ENCODE measurements at regions not wholly inside any gene's neighbourhood (a gene's known extent, or its start where the extent isn't known, plus 50 kb on each side); places are given as distances from the start of the nearest gene placed in this dataset.

DNA sequence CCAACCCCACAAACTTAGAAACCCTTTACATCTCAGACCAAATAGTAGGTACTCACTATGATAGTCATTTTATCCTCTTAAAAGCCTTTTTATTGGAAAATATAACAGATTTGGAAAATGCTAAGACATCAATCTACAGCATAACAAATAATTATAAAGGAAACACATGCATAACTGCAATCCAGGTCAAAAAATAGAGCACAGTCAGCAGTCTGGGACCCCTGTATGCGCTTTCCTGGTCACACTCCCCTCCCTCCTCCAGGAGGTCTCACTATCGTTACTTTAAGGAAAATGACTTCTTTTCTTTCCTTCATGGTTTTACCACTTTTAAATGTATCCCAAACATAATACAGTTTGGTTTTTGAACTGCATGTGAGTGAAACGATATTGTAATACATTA, 90.5 kb upstream of the CCDC150 start:
- DNase-seq (ENCODE audit: extremely low read depth, low read depth): no peak
- TF ChIP-seq, protein P1, sequence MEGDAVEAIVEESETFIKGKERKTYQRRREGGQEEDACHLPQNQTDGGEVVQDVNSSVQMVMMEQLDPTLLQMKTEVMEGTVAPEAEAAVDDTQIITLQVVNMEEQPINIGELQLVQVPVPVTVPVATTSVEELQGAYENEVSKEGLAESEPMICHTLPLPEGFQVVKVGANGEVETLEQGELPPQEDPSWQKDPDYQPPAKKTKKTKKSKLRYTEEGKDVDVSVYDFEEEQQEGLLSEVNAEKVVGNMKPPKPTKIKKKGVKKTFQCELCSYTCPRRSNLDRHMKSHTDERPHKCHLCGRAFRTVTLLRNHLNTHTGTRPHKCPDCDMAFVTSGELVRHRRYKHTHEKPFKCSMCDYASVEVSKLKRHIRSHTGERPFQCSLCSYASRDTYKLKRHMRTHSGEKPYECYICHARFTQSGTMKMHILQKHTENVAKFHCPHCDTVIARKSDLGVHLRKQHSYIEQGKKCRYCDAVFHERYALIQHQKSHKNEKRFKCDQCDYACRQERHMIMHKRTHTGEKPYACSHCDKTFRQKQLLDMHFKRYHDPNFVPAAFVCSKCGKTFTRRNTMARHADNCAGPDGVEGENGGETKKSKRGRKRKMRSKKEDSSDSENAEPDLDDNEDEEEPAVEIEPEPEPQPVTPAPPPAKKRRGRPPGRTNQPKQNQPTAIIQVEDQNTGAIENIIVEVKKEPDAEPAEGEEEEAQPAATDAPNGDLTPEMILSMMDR (IDR thresholded peaks at IDR 0.05; ENCODE audit: low read depth, low read length): no peak

DNA sequence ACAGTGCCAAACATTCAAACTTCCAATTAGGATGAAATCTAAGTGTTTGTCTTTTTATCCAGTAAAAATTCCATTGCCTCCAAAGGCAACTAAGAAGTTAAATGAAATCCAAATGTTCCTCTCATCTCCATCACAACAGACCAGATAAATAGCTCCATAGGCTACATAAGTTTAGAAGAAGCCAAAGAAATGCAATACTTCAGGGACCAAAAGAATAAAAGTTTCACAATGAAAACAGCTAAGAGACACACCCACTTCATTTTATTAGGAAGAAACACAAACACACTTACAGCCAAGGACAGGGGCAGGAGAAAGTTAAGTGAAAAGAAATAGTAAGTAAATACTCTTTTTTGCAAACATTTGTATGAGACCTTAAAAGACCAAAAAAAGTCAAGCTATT, 88.5 kb upstream of the CCDC150 start:
- TF ChIP-seq, protein P1 (IDR thresholded peaks at IDR 0.05; ENCODE audit: low read depth, low read length): no peak
- DNase-seq (ENCODE audit: extremely low read depth, low read depth): no peak

DNA sequence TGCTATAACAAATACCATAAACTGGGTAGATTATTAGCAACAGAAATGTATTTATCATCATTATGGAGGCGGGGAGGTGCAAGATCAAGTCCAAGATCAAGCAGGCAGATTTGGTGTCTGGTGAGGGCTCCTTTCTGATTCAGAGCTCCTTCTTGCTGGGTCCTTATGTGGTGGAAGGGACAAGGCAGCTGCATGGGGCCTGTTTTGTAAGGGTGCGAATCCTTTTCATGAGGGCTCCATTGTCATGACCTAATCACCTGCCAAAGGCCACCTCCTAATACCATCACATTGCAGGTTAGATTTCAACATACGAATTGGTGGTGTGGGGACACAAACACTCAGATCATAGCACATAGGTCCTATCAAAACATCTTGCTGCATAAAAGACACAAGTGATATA, 84.4 kb upstream of the CCDC150 start:
- TF ChIP-seq, protein P1 (IDR thresholded peaks at IDR 0.05; ENCODE audit: low read depth, low read length): no peak
- DNase-seq (ENCODE audit: extremely low read depth, low read depth): no peak

DNA sequence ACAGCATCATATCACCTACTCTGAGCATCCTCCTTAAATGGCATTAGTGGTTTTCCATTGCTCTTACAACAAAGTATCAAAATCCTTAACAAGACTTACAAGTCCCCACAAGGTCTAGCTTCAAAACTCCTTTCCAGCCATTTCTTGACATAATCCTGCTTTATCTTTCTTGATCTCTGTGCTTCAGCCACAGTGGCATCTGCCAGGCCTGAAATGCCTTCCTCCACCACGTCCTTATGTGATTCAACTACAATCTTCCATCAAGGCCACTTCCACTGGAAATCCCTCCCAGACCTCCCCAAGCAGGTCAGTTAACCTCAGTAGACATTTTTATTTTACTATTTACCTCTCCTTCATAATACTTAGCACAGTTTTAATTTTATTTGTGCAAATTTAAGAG, 83.8 kb upstream of the CCDC150 start:
- TF ChIP-seq, protein P1 (IDR thresholded peaks at IDR 0.05; ENCODE audit: low read depth, low read length): no peak
- DNase-seq (ENCODE audit: extremely low read depth, low read depth): no peak

DNA sequence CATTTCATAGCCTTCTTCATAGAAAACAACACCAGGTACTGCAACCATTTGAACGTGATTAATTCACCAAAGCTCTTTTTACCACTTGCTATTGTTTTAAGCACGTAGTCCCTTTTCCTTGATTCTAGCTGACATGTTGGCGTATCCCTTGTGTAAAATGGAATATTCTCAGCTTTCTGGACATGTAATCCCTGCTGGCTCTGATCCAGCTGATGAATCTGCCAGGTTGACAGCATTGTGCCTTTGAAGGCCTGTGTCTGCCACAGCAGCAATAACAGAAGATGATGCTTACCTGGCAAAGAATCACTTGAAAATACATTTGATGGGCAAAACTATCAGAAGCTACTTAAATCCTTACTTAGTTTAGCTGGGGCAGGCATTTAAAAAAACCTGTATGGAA, 81.0 kb upstream of the CCDC150 start:
- DNase-seq (ENCODE audit: extremely low read depth, low read depth): no peak
- TF ChIP-seq, protein P1 (IDR thresholded peaks at IDR 0.05; ENCODE audit: low read depth, low read length): no peak

DNA sequence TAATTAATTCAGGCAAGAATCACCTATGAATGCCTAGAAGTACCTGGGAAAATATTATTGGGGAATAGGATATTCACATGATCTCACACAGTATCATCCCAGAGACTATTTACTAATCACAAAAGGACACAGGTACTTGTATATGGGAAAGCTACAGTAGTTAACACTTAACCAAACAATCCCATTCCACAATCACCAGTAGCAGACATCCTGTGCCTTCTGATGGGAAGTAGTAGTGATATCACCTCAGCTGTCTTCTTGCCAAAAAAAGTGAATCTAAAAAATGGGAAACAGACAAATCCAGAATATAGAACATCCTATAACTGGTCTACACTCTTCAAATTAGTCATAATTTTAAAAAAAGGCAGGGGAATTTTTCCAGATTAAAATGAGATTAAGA, 75.6 kb upstream of the CCDC150 start:
- no peak for DNase-seq (ENCODE audit: extremely low read depth, low read depth)
- TF ChIP-seq, protein P1 (IDR thresholded peaks at IDR 0.05; ENCODE audit: low read depth, low read length): no peak

DNA sequence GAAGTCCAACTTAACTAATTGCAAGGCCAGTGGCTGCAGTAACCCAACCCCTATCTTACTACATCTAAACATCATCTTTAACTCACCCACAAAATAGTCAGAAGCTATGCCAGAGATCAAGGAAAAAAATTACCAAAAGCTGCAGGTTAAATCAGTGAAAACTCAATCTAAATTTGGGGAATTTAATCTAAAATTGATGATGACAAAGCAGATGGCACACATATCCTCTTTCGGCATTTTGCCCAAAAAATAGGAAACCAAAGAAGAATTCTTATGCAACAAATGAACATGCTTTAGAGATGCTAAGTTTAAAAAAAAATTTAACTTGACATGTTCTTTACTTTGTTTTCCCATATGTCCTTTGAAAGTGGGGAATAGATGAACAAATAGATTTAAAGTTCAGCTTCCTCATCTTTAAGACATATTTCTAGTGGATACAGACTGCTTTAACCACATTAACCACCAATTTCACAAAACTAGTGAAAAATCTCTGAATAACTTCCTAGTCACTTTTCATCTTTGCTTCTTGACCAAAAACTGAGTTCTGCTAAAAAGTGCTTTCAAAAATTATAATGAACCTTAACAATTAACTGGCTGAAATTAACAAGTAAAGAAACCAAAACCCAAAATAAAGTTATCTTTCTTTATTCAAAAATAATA, 74.3 kb upstream of the CCDC150 start:
- DNase-seq (ENCODE audit: extremely low read depth, low read depth): no peak
- TF ChIP-seq, protein P1 (IDR thresholded peaks at IDR 0.05; ENCODE audit: low read depth, low read length): no peak
